WTC11 (cell line): ENCODE measurements at regions not wholly inside any gene's neighbourhood (a gene's known extent, or its start where the extent isn't known, plus 50 kb on each side); places are given as distances from the start of the nearest gene placed in this dataset.

ENCODE experiments used
- EMX1 ChIP-seq: fragments of 250-450 bp; sonication (Bioruptor Pico); IDR thresholded peaks from 2 replicates; pipeline ENCODE4 v1.8.0; 2021; ENCODE audit warnings: mild to moderate bottlenecking
- ETV6 ChIP-seq: sonication (generic); formaldehyde crosslinking; IDR thresholded peaks from 2 replicates; pipeline ENCODE4 v1.8.1; 2022; ENCODE audit warnings: mild to moderate bottlenecking, missing genetic modification reagents
- TF ChIP-seq, protein P1 (sequence below): sonication (generic); formaldehyde crosslinking; IDR thresholded peaks from 2 replicates; pipeline ENCODE4 v1.8.1; 2023; ENCODE audit warnings: mild to moderate bottlenecking, missing genetic modification reagents, moderate library complexity
- TF ChIP-seq, protein P2 (sequence below): fragments of 200-600 bp; IDR thresholded peaks from 2 replicates; pipeline ENCODE4 v1.8.0; 2022; ENCODE audit warnings: antibody characterized with exemption

DNA sequence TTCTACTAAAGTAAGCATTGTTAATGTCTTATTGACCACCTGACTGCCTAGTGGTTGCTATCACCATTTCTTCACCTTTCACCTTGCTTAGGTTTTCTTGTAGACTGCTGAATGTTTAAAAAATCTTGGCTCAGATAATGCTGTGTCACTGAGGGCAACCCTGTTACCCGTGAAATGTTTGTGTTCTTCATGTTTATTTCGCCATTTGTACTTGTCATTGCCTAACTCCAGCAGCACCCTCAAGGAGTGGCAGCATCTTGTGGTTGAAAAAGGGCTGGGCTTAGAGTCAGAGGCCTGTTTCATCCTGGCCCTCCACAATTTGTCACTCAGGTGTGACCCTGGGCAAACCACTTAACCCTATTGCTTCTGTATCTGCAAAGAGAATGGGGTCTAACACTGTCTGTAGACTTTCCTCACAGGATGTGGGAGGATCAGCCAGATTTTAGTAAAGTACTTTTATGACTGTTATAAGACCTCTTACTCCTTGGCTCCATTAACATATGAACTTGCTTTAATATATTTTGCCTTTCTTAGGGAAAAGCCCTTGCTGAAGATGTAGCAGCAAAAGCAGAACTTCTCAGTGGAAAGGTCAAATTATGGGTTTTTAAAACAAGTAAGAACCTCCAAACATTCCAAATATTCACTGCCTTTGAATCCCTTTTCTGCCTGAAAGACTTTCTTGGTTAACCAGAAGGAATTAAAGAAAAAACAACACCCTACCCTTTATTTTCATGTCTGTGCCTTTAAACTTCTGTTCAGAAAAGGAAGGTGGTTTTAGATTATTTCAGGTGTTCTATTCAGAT is 154.5 kb upstream of the C11orf87 start:
- TF ChIP-seq, protein P1, sequence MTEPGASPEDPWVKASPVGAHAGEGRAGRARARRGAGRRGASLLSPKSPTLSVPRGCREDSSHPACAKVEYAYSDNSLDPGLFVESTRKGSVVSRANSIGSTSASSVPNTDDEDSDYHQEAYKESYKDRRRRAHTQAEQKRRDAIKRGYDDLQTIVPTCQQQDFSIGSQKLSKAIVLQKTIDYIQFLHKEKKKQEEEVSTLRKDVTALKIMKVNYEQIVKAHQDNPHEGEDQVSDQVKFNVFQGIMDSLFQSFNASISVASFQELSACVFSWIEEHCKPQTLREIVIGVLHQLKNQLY (CRISPR knock-in tag) = no peak
- TF ChIP-seq, protein P2, sequence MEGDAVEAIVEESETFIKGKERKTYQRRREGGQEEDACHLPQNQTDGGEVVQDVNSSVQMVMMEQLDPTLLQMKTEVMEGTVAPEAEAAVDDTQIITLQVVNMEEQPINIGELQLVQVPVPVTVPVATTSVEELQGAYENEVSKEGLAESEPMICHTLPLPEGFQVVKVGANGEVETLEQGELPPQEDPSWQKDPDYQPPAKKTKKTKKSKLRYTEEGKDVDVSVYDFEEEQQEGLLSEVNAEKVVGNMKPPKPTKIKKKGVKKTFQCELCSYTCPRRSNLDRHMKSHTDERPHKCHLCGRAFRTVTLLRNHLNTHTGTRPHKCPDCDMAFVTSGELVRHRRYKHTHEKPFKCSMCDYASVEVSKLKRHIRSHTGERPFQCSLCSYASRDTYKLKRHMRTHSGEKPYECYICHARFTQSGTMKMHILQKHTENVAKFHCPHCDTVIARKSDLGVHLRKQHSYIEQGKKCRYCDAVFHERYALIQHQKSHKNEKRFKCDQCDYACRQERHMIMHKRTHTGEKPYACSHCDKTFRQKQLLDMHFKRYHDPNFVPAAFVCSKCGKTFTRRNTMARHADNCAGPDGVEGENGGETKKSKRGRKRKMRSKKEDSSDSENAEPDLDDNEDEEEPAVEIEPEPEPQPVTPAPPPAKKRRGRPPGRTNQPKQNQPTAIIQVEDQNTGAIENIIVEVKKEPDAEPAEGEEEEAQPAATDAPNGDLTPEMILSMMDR = no peak
- TF ChIP-seq EMX1 (CRISPR knock-in tag) = no peak
- TF ChIP-seq ETV6 (CRISPR knock-in tag) = no peak
